Fibroblast of skin of back (primary cell): ENCODE measurements at regions not wholly inside any gene's neighbourhood (a gene's known extent, or its start where the extent isn't known, plus 50 kb on each side); places are given as distances from the start of the nearest gene placed in this dataset.
A peak's percentile ranks its signal among the peaks of the same experiment; 100 is the strongest.
"Not testable (repeated sequence)": the region's sequence is repeated elsewhere in the genome, so short reads cannot be mapped to it uniquely, and the experiment has no call there.

Source experiments
- DNase-seq: peaks from one replicate; pipeline ENCODE4 v3.0.0-alpha.2; 2013

- peak; percentile 6 for DNase-seq
Observed at GRCh38 chr3:164748626-164749025, 329.7 kb downstream of the SI start.

- no peak for DNase-seq
Observed at GRCh38 chr3:164741869-164742268, 336.4 kb downstream of the SI start.

- no peak for DNase-seq
Observed at GRCh38 chr3:164737174-164737573, 341.1 kb downstream of the SI start.

GRCh38 chr3:164732166-164732565, 346.1 kb downstream of the SI start:
- DNase-seq: peak; percentile 1

GRCh38 chr3:164730815-164731360, 347.4 kb downstream of the SI start:
- DNase-seq: peak; percentile 13

GRCh38 chr3:164723396-164723795, 354.9 kb downstream of the SI start:
- peak; percentile 19 for DNase-seq

GRCh38 chr3:164702808-164703207, 375.5 kb downstream of the SI start:
- DNase-seq: not testable (repeated sequence)

- no peak for DNase-seq
Observed at GRCh38 chr3:164687902-164688301, 390.4 kb downstream of the SI start.

- DNase-seq: no peak
Observed at GRCh38 chr3:164687211-164687610, 391.1 kb downstream of the SI start.

GRCh38 chr3:164683489-164683888, 394.8 kb downstream of the SI start:
- DNase-seq: no peak

GRCh38 chr3:164679245-164679644, 399.1 kb downstream of the SI start:
- no peak for DNase-seq

- DNase-seq: no peak
Observed at GRCh38 chr3:164677317-164677716, 401.0 kb downstream of the SI start.

GRCh38 chr3:164673738-164674137, 404.6 kb downstream of the SI start:
- DNase-seq: no peak

GRCh38 chr3:164658125-164658524, 420.2 kb downstream of the SI start:
- DNase-seq: no peak

- no peak for DNase-seq
Observed at GRCh38 chr3:164657631-164658030, 420.7 kb downstream of the SI start.

GRCh38 chr3:164655462-164655861, 422.8 kb downstream of the SI start:
- no peak for DNase-seq

- DNase-seq: peak; percentile 90
Observed at GRCh38 chr3:164641071-164641470, 437.2 kb downstream of the SI start.

GRCh38 chr3:164640591-164640990, 437.7 kb downstream of the SI start:
- DNase-seq: peak; percentile 60

GRCh38 chr3:164620956-164621355, 457.3 kb downstream of the SI start:
- no peak for DNase-seq

- DNase-seq: no peak
Observed at GRCh38 chr3:164620423-164620822, 457.9 kb downstream of the SI start.

GRCh38 chr3:164612751-164613150, 465.5 kb downstream of the SI start:
- no peak for DNase-seq

- DNase-seq: no peak
Observed at GRCh38 chr3:164608554-164609276, 469.6 kb downstream of the SI start.

GRCh38 chr3:164604687-164605086, 473.6 kb downstream of the SI start:
- peak; percentile 8 for DNase-seq

- DNase-seq: no peak
Observed at GRCh38 chr3:164577667-164578210, 500.6 kb downstream of the SI start.
